ENCODE measurements at regions not wholly inside any gene's neighbourhood (a gene's known extent, or its start where the extent isn't known, plus 50 kb on each side); places are given as distances from the start of the nearest gene placed in this dataset.

DNA sequence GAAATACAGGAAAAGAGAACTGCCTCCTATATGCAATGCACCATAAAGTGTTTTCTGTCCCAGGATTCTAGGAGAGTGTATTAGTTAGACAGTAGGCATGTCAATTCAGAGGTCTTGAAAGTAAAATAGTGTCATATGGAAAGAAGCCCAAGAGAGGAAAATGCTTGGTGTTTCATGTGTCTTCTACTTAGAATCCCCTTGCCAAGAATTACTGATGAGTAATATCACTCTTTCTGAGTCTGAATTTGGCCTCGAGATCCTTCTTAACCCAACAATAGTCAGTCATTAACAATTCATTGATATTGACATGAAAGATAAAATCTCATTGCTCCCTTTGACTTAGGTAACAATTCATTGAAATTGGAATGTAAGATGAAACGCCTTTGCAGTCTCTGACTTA lies 972.2 kb downstream of the TTLL7 start:
- no peak overlapping the region for H3K4me3 ChIP-seq (ENCODE audit: low read depth, low read length)
- TF ChIP-seq, protein P1, sequence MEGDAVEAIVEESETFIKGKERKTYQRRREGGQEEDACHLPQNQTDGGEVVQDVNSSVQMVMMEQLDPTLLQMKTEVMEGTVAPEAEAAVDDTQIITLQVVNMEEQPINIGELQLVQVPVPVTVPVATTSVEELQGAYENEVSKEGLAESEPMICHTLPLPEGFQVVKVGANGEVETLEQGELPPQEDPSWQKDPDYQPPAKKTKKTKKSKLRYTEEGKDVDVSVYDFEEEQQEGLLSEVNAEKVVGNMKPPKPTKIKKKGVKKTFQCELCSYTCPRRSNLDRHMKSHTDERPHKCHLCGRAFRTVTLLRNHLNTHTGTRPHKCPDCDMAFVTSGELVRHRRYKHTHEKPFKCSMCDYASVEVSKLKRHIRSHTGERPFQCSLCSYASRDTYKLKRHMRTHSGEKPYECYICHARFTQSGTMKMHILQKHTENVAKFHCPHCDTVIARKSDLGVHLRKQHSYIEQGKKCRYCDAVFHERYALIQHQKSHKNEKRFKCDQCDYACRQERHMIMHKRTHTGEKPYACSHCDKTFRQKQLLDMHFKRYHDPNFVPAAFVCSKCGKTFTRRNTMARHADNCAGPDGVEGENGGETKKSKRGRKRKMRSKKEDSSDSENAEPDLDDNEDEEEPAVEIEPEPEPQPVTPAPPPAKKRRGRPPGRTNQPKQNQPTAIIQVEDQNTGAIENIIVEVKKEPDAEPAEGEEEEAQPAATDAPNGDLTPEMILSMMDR (IDR thresholded peaks at IDR 0.05; ENCODE audit: low read depth, low read length): no peak
- TF ChIP-seq, protein P2, sequence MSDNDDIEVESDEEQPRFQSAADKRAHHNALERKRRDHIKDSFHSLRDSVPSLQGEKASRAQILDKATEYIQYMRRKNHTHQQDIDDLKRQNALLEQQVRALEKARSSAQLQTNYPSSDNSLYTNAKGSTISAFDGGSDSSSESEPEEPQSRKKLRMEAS (IDR thresholded peaks at IDR 0.05; ENCODE audit: low read depth, low read length): no peak
- TF ChIP-seq POLR2A (IDR thresholded peaks at IDR 0.05; ENCODE audit: extremely low read depth, insufficient read length): no peak
- no peak for TF ChIP-seq MYC (IDR thresholded peaks at IDR 0.05; ENCODE audit: low read depth, low read length)
- DNase-seq (ENCODE audit: low read depth): no peak

DNA sequence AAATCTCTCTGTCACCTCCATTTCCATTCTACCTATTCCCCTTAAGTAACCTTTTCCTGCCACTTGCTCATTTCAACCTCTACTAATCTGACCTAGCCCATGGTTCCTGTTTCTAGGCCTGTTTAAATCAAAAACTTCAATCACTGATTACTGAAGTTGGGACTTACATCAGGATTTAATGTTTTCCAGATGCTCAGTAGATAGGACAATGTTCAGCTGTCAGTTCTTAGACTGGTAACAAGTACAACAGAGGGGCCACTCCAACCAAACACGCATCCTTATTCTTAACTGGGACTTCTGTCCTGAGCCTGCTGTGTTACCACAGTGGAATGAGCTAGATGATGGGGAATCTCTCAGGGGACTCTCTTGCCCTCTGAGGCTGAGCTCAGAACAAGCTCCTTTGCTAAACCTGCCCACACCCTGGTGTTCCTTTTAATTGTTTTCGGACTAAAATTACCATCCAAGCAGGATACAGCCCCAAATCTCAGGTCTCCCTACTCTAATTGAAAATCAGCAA lies 974.6 kb downstream of the TTLL7 start:
- TF ChIP-seq POLR2A (IDR thresholded peaks at IDR 0.05; ENCODE audit: extremely low read depth, insufficient read length) (no peak), MYC (IDR thresholded peaks at IDR 0.05; ENCODE audit: low read depth, low read length) (no peak)
- TF ChIP-seq, protein P1 (IDR thresholded peaks at IDR 0.05; ENCODE audit: low read depth, low read length): no peak
- TF ChIP-seq, protein P2 (IDR thresholded peaks at IDR 0.05; ENCODE audit: low read depth, low read length): no peak
- no peak for DNase-seq (ENCODE audit: low read depth)
- H3K4me3 ChIP-seq (ENCODE audit: low read depth, low read length): no peak overlapping the region

DNA sequence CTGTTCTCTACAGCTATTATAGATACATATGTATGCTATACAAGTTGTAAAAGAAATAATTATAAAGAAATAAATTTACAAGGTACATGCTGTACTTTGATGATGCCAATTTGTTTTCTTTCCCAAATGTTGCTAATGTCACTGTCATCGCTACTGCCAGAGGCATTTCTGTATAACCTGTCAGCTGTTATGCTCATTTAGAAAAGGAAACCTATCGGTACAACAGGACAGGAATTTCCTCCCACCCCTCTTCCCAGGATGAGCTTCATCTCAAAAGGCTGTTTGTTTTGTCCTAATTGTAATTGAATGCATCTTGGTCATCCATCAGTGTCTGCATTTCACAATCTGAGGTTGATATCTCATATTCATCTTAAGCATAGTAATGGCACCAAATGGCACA lies 975.7 kb downstream of the TTLL7 start:
- TF ChIP-seq, protein P2 (IDR thresholded peaks at IDR 0.05; ENCODE audit: low read depth, low read length): no peak
- TF ChIP-seq POLR2A (IDR thresholded peaks at IDR 0.05; ENCODE audit: extremely low read depth, insufficient read length): no peak
- DNase-seq (ENCODE audit: low read depth): no peak
- no peak overlapping the region for H3K4me3 ChIP-seq (ENCODE audit: low read depth, low read length)

DNA sequence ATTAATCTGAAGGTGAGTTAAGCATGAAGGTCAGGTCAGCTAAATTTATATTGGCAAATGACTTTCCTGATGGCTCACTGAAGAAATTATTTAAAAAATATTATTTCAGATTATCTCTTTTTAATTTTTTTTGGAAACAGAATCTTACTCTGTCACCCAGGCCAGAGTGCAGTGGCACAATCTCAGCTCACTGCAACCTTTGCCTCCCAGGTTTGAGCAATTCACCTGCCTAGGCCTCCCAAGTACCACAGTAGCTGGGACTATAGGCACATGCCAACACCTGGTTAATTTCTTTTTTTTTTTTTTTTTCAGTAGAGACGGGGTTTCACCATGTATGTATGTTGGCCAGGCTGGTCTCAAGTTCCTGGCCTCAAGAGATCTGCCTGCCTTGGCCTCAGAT lies 976.7 kb downstream of the TTLL7 start:
- no peak for DNase-seq (ENCODE audit: low read depth)
- H3K4me3 ChIP-seq (ENCODE audit: low read depth, low read length): no peak overlapping the region
- TF ChIP-seq MYC (IDR thresholded peaks at IDR 0.05; ENCODE audit: low read depth, low read length) (no peak), POLR2A (IDR thresholded peaks at IDR 0.05; ENCODE audit: extremely low read depth, insufficient read length) (no peak)
- TF ChIP-seq, protein P1 (IDR thresholded peaks at IDR 0.05; ENCODE audit: low read depth, low read length): no peak
- TF ChIP-seq, protein P2 (IDR thresholded peaks at IDR 0.05; ENCODE audit: low read depth, low read length): no peak

DNA sequence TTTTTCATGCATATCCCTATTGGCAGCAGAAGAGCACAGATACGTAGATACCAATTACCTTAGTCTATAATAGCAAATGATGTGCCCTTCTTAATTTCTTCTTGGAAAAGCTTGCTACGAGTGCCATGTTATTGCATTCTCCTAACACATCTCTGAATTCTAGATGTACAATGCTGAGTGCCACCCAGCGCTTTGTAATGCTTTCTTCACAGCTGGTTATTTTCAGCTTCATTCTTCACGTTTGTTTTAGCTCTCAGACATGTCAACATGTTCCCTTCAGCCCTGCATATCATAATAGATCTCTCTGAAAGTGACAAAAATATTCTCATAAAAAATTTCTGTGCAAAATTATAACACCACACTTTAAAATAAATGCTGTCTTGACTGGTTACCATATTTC lies 981.2 kb downstream of the TTLL7 start:
- no peak overlapping the region for H3K4me3 ChIP-seq (ENCODE audit: low read depth, low read length)
- DNase-seq (ENCODE audit: low read depth): no peak
- TF ChIP-seq, protein P2 (IDR thresholded peaks at IDR 0.05; ENCODE audit: low read depth, low read length): no peak
- no peak for TF ChIP-seq MYC (IDR thresholded peaks at IDR 0.05; ENCODE audit: low read depth, low read length)
- TF ChIP-seq, protein P1 (IDR thresholded peaks at IDR 0.05; ENCODE audit: low read depth, low read length): no peak

DNA sequence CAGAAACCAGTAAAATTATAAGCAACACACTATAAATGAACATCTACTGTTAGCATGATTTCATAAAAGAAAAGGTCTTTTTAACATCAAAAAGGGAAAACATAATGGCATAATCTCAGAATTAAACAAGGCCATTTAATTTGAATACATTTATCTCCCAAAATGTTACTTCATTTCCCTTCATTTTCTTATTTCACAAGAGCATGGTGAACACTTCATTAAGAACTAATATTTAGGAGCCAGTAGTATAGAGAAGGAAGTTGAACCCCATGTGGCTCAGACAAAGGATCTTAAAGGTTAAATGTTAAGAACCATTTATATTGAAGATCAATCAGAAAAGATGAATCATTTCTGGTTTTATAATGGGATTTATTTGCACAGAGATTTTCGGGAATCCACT lies 981.7 kb downstream of the TTLL7 start:
- no peak overlapping the region for H3K4me3 ChIP-seq (ENCODE audit: low read depth, low read length)
- TF ChIP-seq POLR2A (IDR thresholded peaks at IDR 0.05; ENCODE audit: extremely low read depth, insufficient read length) (no peak), MYC (IDR thresholded peaks at IDR 0.05; ENCODE audit: low read depth, low read length) (no peak)
- TF ChIP-seq, protein P1 (IDR thresholded peaks at IDR 0.05; ENCODE audit: low read depth, low read length): no peak
- TF ChIP-seq, protein P2 (IDR thresholded peaks at IDR 0.05; ENCODE audit: low read depth, low read length): no peak
- no peak for DNase-seq (ENCODE audit: low read depth)

All from NB4 (cell line).